ENCODE measurements at regions not wholly inside any gene's neighbourhood (a gene's known extent, or its start where the extent isn't known, plus 50 kb on each side); places are given as distances from the start of the nearest gene placed in this dataset.

GRCh38 chr14:22427771-22428231 is 161.2 kb downstream of the DAD1 start (continued):
- TF ChIP-seq ZNF280D (CRISPR knock-in tag; IDR thresholded peaks at IDR 0.05): 0 out of 2 replicates have a peak, but pooled peaks have one; percentile 19
- TF ChIP-seq ERF (CRISPR knock-in tag; IDR thresholded peaks at IDR 0.05): 0 out of 2 replicates have a peak, but pooled peaks have one; percentile 21
- TF ChIP-seq ZC3H4 (CRISPR knock-in tag; IDR thresholded peaks at IDR 0.05; ENCODE audit: borderline replicate concordance): no peak
- TF ChIP-seq NFIB (CRISPR knock-in tag; IDR thresholded peaks at IDR 0.05; ENCODE audit: borderline replicate concordance): no peak
- peak in 1 of 2 experiments; percentile 56; a peak in 1 of 4 replicates for TF ChIP-seq KLF16 (CRISPR knock-in tag; IDR thresholded peaks at IDR 0.05)
- no peak for TF ChIP-seq FOXP1 (IDR thresholded peaks at IDR 0.05)
- TF ChIP-seq FOXP1 (CRISPR knock-in tag; IDR thresholded peaks at IDR 0.05): peak; percentile 56; the same call in 1 of the 2 replicates
- TF ChIP-seq FOXK1 (CRISPR knock-in tag; IDR thresholded peaks at IDR 0.05; ENCODE audit: borderline replicate concordance, low read depth): peak; percentile 44; the same call in 1 of the 2 replicates
- TF ChIP-seq NCOA2 (CRISPR knock-in tag; IDR thresholded peaks at IDR 0.05): 0 out of 2 replicates have a peak, but pooled peaks have one; percentile 21
- TF ChIP-seq ARNTL (CRISPR knock-in tag; IDR thresholded peaks at IDR 0.05): no peak
- TF ChIP-seq MAX (IDR thresholded peaks at IDR 0.05): no peak
- TF ChIP-seq PAF1 (CRISPR knock-in tag; IDR thresholded peaks at IDR 0.05): no peak
- no peak for TF ChIP-seq U2AF1 (optimal IDR thresholded peaks at IDR 0.05; ENCODE audit: low read depth, low read length)
- no peak for TF ChIP-seq MIXL1 (CRISPR knock-in tag; IDR thresholded peaks at IDR 0.05)
- TF ChIP-seq ZNF605 (CRISPR knock-in tag; IDR thresholded peaks at IDR 0.05): no peak
- TF ChIP-seq ZSCAN29 (CRISPR knock-in tag; conservative IDR thresholded peaks at IDR 0.05): no peak
- 0 out of 2 replicates have a peak, but pooled peaks have one; percentile 49 for TF ChIP-seq HDAC2 (CRISPR knock-in tag; IDR thresholded peaks at IDR 0.05)
- 0 out of 2 replicates have a peak, but pooled peaks have one; percentile 25 for TF ChIP-seq UBTF (CRISPR knock-in tag; IDR thresholded peaks at IDR 0.05)
- TF ChIP-seq PITX1 (CRISPR knock-in tag; IDR thresholded peaks at IDR 0.05): 0 out of 2 replicates have a peak, but pooled peaks have one; percentile 44
- TF ChIP-seq ZNF772 (CRISPR knock-in tag; IDR thresholded peaks at IDR 0.05): no peak
- no peak for TF ChIP-seq NBN (conservative IDR thresholded peaks at IDR 0.05)
- peak; percentile 36 for TF ChIP-seq XRCC5 (optimal IDR thresholded peaks at IDR 0.05; ENCODE audit: low read length)
- TF ChIP-seq MIER3 (CRISPR knock-in tag; IDR thresholded peaks at IDR 0.05; ENCODE audit: borderline replicate concordance): 0 out of 2 replicates have a peak, but pooled peaks have one; percentile 14
- TF ChIP-seq TFE3 (CRISPR knock-in tag; IDR thresholded peaks at IDR 0.05): no peak
- peak; percentile 57 to 87; a peak in 3 of 4 replicates for TF ChIP-seq EP300 (IDR thresholded peaks at IDR 0.05; ENCODE audit: low read depth in 2 of 2, low read length in 2 of 2)
- TF ChIP-seq EP300 (CRISPR knock-in tag; IDR thresholded peaks at IDR 0.05; ENCODE audit: borderline replicate concordance): no peak
- TF ChIP-seq ZNF775 (CRISPR knock-in tag; IDR thresholded peaks at IDR 0.05; ENCODE audit: borderline replicate concordance): no peak

Measured in HepG2 (cell line).